Left renal pelvis (tissue), 4 donors: ENCODE measurements at regions not wholly inside any gene's neighbourhood (a gene's known extent, or its start where the extent isn't known, plus 50 kb on each side); places are given as distances from the start of the nearest gene placed in this dataset.
"Not testable (repeated sequence)": the region's sequence is repeated elsewhere in the genome, so short reads cannot be mapped to it uniquely, and the experiment has no call there.

ENCODE experiments used
- DNase-seq, 4 donors: peaks; one replicate each; pipeline ENCODE4 v3.0.0-alpha.2; 2013; ENCODE audit warnings: low read depth in 4 of 4, low spot score in 3 of 4

GRCh38 chr10:4191354-4191753 lies 406.3 kb upstream of the KLF6 start:
- DNase-seq, result no peak

GRCh38 chr10:4190876-4191275 lies 405.9 kb upstream of the KLF6 start:
- no peak for DNase-seq

DNA sequence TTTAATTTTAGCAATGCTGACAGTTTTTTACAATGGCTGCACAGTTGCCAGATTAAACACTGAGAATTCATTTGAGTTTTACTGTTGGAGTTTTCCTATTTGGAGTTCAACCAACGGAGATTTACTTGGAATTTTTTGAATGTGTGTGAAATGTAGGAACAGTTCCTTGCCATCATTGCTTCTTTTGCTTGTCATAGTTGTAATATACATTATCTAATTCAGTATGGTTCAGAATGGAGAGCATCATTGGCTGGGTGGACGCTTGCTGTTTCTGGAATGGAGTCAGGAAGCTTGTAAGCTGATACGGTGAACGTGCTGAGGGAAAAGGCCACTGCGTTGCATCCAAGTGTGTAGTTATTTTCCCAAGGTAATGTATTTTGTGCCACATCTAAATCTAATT lies 404.3 kb upstream of the KLF6 start:
- DNase-seq, result no peak

GRCh38 chr10:4188406-4188805 lies 403.4 kb upstream of the KLF6 start:
- no peak for DNase-seq

DNA sequence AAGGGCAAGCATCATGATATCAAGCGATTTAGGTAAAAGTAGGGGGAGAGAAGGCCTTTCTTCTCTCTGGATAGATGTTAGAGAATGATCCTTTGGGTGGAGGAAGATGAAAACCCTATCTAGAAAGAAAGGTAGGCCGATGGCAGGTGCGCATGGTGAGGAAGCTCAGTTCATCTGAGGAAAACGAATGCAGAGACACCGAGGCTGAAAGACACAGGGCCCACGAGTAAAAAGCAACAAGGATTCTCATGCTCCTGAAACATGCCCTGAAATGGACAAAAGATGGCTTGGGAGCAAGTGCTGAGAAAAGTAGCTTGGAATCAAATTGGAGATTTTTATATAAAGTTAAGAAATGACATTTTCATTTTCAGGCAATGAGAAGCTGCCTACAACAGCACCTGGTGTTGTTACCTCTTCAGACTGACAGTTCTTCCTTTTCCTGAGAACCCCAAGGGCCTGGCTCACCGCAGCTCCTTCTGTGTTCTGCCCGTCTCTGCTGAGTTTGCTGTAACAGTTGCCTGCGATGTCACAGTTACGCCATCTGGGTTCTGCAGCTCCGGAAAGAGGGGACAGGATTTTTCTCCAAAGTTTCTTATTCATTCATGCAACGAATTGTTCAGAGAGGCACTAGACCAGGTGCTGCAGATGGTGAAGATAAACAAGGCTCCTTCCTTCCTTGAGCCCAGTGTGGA lies 402.0 kb upstream of the KLF6 start:
- no peak for DNase-seq

DNA sequence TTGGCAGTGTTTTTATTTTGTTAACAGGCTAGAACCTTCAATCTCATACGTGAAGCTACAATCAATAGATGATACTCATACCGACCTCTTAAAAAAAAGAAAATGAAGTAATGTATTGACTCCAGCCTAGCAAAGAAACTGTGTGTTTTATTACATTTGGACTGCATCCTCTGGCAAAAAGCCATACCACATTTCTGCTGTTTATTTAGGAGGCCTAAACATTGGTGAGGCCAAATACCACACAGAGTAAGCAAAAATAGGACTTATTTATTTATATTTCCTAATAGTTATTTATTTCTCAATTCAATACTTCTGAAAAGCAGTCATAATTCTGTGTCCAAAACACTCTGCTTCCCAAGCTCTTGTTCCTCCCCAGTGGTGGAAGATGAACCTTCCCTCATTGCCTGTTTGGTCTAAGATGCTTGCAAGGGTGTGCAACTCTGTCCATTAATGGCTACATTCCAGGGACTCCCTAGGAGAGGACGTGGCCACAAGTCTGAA lies 398.8 kb upstream of the KLF6 start:
- no peak for DNase-seq

DNA sequence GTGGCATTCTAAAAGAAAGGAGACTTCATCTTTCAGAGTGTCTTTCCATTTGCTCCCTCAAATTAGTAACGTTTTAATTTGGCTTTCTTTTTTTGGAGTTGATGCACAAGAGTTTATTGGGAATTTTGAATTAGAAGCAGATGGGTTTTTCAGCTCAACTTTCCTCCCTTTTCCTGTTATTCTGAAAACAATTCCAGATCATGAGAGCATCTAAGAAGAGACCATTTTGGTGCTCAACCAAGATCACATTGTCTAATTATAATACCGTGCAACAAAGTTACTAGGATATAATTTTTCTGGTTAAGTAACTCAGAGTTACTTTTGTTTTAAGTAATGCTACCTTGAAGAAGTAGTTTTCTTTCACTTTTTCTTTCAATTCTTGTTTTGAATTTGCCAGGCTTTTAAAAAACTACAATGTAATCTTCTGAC lies 396.6 kb upstream of the KLF6 start:
- no peak for DNase-seq

- no peak for DNase-seq
Observed at GRCh38 chr10:4181081-4181480, 396.1 kb upstream of the KLF6 start.

DNA sequence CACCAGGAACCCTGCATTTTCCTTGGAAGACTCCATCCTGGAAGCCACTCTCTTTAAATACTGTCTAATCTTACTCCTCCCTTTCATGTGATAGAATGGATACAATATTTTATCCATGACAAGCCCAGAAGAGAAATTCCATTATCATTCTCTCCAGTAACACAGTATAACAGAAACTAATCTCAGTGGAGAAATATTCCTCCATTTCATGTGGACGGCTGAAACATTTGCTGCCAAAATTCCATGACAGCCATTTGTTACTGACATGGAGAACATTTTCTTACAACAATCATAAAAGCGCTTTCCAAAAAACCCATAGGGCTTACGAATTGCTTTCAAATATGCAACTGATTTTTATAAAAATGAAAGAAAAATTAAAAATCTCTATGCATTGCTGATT lies 392.8 kb upstream of the KLF6 start:
- DNase-seq, result no peak

GRCh38 chr10:4176500-4177281 lies 391.7 kb upstream of the KLF6 start:
- DNase-seq, result no peak

- DNase-seq, result no peak
Observed at GRCh38 chr10:4174197-4174596, 389.2 kb upstream of the KLF6 start.

DNA sequence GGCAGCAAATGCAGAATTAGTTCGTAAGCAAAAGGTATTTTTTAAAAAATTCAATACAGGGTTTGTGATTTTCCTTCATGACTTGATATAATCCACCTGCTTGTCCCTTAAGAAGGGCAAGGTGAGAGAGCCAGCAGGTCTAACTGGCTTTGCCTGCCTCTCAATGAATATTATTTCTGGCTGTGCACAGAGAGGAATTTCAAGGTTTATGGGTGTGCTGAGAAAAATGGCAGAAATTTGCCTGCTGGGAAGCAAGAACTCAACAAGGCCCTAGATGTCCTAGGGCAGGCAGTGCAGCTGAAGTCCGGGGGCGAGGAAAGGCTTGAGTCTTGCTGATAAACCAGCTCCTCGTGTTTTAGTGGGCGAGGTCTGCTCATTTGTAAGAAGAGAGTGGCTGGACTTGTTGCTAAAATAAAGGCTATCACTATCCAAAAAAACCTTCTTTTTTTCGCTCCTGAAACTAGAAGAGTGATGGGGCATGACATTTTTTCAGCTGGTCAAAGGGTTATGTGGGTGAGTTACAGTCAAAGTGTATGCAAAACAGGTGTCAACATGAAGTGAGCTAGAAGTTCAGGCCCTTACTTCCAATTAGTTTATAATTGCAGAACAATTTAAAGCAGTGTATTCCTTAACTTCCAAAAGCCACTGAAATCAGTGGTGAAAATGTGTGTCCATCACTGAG lies 385.8 kb upstream of the KLF6 start:
- DNase-seq, result no peak

DNA sequence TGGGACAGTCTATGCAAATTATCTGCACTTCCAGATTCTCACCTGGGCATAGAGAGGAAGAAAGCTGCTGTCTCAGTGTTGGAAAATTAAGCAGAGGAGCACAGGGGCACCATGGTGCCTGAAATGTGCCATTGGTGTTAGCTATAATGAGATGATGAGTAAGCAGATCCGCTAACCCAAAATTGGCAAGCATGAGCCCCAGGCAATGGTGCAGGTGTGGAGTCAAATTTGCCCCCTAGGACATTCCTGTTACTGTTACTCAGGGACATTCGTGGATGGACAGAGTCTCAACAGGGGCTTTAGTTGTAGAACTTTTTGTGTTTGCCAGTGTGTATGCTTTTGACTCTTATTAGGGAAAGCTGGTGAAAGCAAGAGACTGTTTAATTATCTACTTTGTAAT lies 385.2 kb upstream of the KLF6 start:
- no peak for DNase-seq

- DNase-seq, result no peak
Observed at GRCh38 chr10:4169448-4169847, 384.4 kb upstream of the KLF6 start.

DNA sequence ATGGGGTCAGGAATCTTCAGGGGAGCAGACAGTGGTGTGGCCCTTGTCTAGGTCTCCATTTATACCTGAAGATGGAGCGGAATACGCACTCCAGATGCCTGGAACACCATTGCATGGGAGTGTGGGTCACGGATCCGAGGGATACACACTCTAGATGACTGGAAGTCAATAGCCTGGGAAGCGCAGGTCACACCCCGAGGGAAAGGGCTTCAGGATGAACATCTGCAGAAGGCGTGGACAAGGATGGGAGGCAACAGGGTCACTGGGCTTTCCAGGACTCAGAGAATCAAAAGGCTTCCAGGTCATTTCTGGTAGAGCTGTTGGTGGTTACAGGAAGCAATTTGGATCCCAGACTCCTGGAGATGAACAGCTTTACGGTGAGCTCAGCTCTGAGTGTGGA lies 382.2 kb upstream of the KLF6 start:
- DNase-seq, result no peak

DNA sequence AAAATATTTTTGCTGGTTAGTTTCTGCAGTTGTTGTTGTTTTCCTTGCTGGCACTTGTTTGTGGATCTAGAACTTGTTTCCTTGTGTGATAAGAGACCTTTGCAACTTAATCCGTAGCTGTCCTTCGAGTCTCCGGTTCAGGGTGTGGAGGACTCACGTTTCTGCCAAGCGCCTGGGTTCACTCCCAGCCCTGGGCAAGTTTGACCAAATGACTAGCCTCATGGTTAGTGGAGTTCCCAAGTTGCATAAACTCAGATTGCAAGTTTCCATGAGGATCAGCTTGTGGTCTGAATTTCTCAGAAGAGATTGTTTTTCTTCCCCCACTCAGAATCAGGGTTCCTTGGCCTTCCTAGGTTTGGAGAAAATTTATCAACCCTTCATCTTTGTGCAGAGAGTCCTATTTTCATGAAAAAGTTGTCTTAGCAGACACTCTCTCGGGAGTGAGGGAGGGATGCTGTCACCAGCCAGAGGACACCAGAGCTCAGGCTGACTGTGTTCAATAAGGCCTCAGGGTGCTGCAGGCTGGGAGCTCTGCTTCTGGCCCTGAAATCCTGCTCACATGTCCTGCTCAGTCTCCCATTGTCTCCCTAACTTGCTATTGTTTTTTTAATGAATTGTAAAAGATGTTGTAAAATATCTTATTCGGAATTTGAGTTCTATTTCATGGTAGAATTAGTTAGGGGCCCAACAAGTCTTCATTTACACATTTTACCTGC lies 377.7 kb upstream of the KLF6 start:
- no peak for DNase-seq

DNA sequence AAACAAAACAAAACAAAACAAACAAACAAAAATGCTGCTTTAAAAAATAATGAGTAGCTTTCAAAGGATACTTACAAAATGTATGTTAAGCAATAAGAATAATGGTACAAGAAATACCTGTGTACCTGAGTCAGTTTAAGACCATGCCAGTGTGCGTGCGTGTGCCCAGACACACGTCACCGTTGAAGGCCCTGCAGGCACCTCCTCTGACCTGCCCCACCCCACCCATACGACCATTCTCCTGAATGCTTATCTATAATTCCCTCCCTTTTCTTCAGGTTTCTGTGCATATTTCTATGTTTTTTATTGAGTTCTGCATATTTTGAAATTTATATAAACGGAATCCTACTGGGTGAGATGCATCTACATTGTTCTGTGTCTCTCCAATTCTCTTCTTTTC lies 374.2 kb upstream of the KLF6 start:
- DNase-seq, result no peak

- DNase-seq, result no peak
Observed at GRCh38 chr10:4154191-4154715, 369.2 kb upstream of the KLF6 start.

DNA sequence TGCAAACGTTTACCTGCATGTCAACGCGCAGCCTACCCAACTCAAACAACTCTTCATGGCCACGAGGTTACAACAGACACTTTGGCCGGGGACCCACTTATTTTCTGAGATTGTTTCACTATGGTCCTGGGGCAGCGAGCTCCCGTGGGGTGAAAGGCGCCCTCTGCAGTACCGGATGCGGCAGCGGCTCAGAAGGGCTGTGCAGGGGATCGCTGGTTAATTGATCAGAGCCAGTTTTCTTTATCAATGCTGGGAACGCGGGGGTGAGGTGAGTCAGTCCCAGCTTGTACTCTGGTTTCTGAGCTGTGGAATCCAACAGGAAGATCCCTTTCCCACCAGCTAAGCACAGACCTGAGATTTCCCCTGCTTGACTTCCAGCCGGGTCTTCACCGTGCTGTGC lies 366.5 kb upstream of the KLF6 start:
- no peak for DNase-seq

GRCh38 chr10:4150676-4151075 lies 365.7 kb upstream of the KLF6 start:
- no peak for DNase-seq

- not testable (repeated sequence) for DNase-seq
Observed at GRCh38 chr10:4149460-4149859, 364.5 kb upstream of the KLF6 start.
